Head of caudate nucleus (tissue), 42 donors: ENCODE measurements at regions not wholly inside any gene's neighbourhood (a gene's known extent, or its start where the extent isn't known, plus 50 kb on each side); places are given as distances from the start of the nearest gene placed in this dataset.
"Not testable (repeated sequence)": the region's sequence is repeated elsewhere in the genome, so short reads cannot be mapped to it uniquely, and the experiment has no call there.

Experiments
- DNase-seq, 42 donors: peaks; one replicate each; pipeline versions ENCODE4 v3.0.0 to v3.0.0-alpha.2; 2020 to 2021; ENCODE audit warnings: mixed read lengths in 7 of 42
- intact Hi-C: fragments of 100-400 bp; cut with DNase I; formaldehyde crosslinking; loops from one replicate; pipeline ENCODE4 v1.15.0; 2022

- intact Hi-C loops, result no loop called here
- DNase-seq, result no peak
Observed at GRCh38 chr2:142596334-142597088, 281.0 kb upstream of the KYNU start.

- no peak for DNase-seq
- intact Hi-C loops, result no loop called here
Observed at GRCh38 chr2:142594935-142595334, 282.5 kb upstream of the KYNU start.

DNA sequence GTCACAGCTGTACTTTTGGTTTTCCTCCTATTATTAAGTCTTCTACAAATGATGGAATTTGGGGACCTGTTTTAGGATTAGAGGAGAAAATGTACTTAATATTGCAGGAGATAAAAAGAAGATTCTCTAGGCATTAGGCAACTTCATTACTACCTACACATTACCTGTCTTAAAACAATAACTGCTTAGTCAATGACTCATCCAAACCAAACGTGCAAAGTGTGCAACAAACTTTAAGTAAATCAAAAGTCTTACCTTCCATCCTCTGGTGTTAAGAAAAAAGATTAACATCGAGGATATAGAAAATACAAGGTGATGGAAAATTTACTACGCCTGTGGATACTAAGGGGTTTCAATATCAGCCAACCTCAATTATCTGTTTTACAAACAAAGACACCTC is 285.3 kb upstream of the KYNU start:
- no peak for DNase-seq
- intact Hi-C loops, result no loop called here

DNA sequence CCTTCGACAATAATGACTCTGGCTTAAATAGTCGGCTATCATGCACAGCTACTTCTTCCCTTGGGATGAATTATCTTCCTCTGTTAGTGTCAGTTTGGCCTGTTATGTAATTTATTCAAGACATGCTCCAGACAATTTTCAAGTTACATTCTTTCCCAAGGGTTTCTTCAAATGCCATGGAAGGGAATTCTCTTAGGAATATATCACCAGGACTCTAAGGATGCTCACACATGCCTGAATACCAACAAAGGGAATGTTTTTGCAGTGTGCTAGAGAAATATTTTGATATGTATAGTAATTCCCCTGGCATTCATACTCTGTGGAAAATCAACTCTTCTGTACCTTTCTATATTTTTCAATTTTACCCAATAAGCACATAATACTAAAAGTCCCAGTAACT is 286.0 kb upstream of the KYNU start:
- no peak for DNase-seq
- intact Hi-C loops, result no loop called here

DNA sequence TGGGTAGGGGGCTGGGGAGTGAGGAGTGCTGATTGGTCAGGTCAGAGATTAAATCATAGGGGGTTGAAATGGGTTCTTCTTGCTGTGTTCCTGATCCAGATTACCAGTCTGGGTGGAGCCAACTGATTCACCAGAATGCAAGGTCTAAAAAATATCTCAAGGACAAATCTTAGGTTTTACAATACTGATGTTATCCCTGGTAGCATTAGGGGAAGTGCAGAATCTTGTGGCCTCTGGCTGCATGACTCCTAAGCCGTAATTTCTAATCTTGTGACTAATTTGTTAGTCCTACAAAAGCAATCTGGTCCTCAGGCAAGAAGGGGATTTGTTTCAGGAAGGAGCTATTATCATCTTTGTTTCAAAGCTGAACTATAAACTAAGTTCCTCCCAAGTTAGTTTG is 289.2 kb upstream of the KYNU start:
- DNase-seq, result no peak
- intact Hi-C loops, result no loop called here

DNA sequence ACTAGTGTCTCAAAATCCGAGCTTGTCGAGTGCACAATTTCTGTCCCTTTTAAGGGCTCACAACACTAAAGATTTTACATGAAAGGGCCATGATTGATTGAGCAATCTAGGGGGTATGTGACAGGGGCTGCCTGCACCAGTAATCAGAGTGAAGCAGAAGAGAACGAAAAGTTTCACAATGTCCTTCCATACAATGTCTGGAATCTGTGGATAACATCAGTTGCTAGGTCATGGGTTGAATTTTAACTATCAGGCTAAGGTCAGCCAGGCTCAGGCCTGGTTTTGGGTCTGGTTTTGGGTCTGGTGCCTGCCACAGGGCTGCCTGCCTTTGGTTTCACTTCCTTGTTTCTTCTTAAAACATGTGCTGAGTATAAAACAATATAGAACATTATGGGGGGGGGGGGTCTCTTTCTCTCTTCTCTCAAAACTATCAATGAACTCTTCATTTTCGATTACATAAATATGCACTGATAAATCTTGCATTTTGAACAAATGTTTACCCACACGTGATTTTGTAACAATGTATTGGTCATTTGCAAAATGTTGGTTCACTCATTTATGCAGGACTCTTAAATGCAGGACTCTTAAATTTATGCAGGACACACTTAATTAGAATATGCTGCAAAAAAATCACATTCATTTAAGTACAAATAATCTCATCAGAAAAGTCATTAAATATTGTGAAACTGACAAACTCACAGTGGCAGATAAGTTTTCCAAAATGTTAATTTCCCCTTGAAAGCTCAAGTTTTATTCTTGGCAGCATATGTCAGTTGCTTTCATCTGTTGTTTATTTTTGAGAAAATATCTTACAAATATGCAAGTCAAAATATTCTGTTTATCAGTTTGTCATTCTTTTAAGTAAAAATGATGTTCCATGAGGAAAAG is 290.5 kb upstream of the KYNU start:
- intact Hi-C loops, result no loop called here
- DNase-seq, result no peak

DNA sequence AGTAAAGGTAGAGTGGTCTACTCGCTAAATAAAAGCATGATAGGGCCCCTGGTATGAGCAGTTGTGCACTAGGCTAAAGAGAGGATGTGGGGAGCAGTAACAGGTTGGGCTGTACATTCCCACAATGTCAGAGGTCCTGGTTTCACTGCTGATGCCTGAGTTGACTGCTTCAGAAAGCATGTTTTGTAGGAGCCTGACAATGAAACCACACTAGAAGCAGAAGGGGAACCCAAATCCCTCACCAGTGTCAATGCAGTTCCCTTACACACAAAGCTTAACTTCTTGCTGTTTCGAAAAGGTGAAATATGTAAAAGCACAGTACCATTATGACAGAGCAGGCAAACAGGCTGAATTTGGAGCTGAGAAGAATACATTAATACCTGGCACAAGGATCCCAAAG is 291.7 kb upstream of the KYNU start:
- intact Hi-C loops, result no loop called here
- DNase-seq, result no peak

DNA sequence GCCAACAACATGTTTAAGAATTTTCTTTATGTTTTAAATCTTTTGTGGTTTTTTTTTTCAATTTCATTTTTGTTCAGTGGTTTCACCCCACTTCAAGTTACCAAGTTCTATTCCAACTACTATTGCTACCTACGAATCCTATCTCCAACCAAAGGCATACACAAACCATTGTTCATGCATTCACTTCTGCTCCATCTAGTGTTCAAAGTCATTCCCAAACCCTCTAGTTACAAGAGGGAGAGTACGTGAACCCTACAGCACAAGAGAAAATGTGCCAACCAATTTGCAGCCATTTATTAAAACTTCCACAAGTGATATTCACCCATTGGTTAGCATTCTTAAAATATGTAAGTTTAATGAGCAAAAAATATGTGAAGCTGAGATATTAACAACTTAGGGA is 295.1 kb upstream of the KYNU start:
- no peak for DNase-seq
- intact Hi-C loops, result no loop called here

GRCh38 chr2:142581491-142581890 is 296.0 kb upstream of the KYNU start:
- intact Hi-C loops, result no loop called here
- no peak for DNase-seq

DNA sequence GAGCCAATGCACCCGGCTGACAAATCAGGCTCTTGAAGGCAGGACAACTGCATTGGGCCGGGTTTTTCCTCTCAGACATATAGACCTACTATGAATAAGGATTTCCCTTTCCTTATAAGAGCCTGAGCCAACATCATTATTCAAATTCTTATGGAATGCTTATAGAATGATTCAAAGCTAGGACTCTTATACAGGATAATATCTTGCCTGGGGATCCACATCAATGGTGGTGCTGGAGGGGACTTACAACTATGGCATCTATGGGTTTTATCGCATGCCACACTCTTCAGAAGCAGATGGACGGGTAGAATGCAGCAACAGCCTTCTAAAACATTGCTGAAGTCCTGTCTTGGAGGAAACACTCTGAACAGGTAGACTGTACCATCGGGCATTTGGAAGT is 296.8 kb upstream of the KYNU start:
- no peak for DNase-seq
- intact Hi-C loops, result no loop called here

- intact Hi-C loops, result no loop called here
Observed at GRCh38 chr2:142575561-142575960, 301.9 kb upstream of the KYNU start.

GRCh38 chr2:142574388-142574787 is 303.1 kb upstream of the KYNU start:
- intact Hi-C loops, result no loop called here

More at GRCh38 chr2:142575561-142575960, 301.9 kb upstream of the KYNU start:
- no peak for DNase-seq

GRCh38 chr2:142572346-142573132 is 304.9 kb upstream of the KYNU start:
- no peak for DNase-seq
- intact Hi-C loops, result no loop called here

More at GRCh38 chr2:142574388-142574787, 303.1 kb upstream of the KYNU start:
- DNase-seq, result no peak

DNA sequence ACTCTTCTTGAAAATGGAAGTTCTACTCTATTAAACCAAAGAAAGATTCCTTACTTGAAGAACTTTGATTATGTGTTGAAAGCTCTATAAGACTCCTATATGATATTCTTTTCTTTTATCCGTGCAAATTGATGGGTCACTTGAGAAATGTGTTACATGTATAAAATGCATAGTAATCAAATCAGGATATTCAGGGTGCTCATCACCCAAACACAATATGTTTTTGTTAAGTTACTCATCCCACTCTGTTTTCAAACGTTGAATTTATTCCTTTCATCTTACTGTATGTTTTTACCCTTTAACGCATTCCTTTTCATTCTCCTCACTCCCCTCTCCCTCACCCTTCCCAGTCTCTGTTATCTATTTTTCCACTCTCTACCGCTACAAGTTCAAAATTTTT is 305.5 kb upstream of the KYNU start:
- intact Hi-C loops, result no loop called here
- DNase-seq, result no peak

DNA sequence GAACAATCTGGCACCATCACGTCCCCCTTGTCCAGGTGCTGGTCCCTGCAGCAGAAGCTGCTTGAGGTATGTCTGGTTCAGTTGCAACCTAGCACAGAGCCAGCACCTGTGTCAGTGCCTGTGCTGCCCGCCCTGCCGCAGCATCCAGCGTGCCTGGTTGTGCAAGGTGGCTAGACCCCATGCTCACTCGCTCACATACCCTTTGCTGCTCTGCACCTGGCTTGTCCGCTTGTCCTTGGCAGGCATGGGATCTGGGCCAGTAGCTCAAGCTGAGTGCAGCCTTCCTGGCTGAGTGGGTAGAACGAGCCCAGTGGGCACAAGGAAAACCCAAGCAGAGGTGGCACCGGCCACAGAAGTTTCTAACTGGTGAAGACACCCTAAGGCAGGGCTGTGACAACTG is 314.6 kb upstream of the KYNU start:
- DNase-seq, result no peak
- intact Hi-C loops, result no loop called here

- intact Hi-C loops, result no loop called here
- no peak for DNase-seq
Observed at GRCh38 chr2:142561656-142562055, 315.8 kb upstream of the KYNU start.

- intact Hi-C loops, result no loop called here
- peak in 7 of 42 donors; percentile 11 to 54 (median 29) for DNase-seq
Observed at GRCh38 chr2:142557391-142557790, 320.1 kb upstream of the KYNU start.

- intact Hi-C loops, DNase-seq: not testable (repeated sequence)
Observed at GRCh38 chr2:142545999-142546398, 331.5 kb upstream of the KYNU start.

- intact Hi-C loops, result no loop called here
Observed at GRCh38 chr2:142545036-142545435, 332.4 kb upstream of the KYNU start.

DNA sequence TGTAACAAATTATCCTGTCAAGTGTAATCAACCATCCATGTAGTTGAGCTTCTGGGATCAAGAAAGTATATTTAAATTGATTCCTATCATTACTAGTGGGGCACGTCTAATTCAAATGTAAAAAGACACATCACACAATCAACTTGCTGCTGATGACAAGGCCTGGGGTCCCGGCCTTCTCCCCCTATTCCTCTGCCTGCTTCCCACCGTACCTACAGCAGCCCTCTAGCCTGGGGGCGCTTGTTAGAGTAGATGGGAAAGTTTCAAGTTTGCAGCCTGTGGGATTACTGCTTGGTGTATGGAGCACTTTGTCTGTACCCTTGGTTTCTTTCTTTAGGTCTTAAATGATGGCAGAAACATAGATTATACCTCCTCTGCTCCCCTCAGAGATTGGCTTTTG is 333.3 kb upstream of the KYNU start:
- intact Hi-C loops, result no loop called here
- DNase-seq, result no peak

More at GRCh38 chr2:142545036-142545435, 332.4 kb upstream of the KYNU start:
- DNase-seq, result no peak
